Eye (tissue), 1 donor: ENCODE measurements at regions not wholly inside any gene's neighbourhood (a gene's known extent, or its start where the extent isn't known, plus 50 kb on each side); places are given as distances from the start of the nearest gene placed in this dataset.

Source experiments
- DNase-seq: peaks from one replicate; pipeline ENCODE4 v3.0.0-alpha.2; 2015

GRCh38 chr18:31248783-31249521 is 69.0 kb upstream of the DSG1 start:
- DNase-seq: no peak

- no peak for DNase-seq
These were observed 67.1 kb upstream of the DSG1 start for GRCh38 chr18:31250902-31251301.

GRCh38 chr18:31252522-31252921 is 65.4 kb upstream of the DSG1 start:
- no peak for DNase-seq

GRCh38 chr18:31255953-31256352 is 62.0 kb upstream of the DSG1 start:
- no peak for DNase-seq

GRCh38 chr18:31258789-31259188 is 59.2 kb upstream of the DSG1 start:
- no peak for DNase-seq

GRCh38 chr18:31261792-31262582 is 56.0 kb upstream of the DSG1 start:
- no peak for DNase-seq

- no peak for DNase-seq
These were observed 50.0 kb upstream of the DSG1 start for GRCh38 chr18:31267823-31268481.
